DOHH2 (cell line): ENCODE measurements at regions not wholly inside any gene's neighbourhood (a gene's known extent, or its start where the extent isn't known, plus 50 kb on each side); places are given as distances from the start of the nearest gene placed in this dataset.

Experiments used
- H3F3A ChIP-seq: fragments of 200-600 bp; sonication (generic), shearing (Covaris generic); 2 replicates; pipeline ENCODE4 v1.6.0; 2016; ENCODE audit warnings: antibody characterized with exemption, mild to moderate bottlenecking; ENCODE audit not compliant: control insufficient read depth, insufficient read depth
- H3K27ac ChIP-seq: fragments of 200-600 bp; sonication (generic); 2 replicates; pipeline ENCODE4 v1.5.1; 2014; ENCODE audit warnings: low read depth, mild to moderate bottlenecking, low read length, moderate library complexity
- H3K27me3 ChIP-seq: fragments of 200-600 bp; sonication (generic); 2 replicates; pipeline ENCODE4 v1.6.1; 2014; ENCODE audit warnings: mild to moderate bottlenecking, low read length, mixed read lengths; ENCODE audit not compliant: control insufficient read depth
- H3K36me3 ChIP-seq: fragments of 200-600 bp; sonication (generic); 2 replicates; pipeline ENCODE4 v1.6.1; 2014; ENCODE audit warnings: mild to moderate bottlenecking, low read length, moderate library complexity, mixed read lengths; ENCODE audit not compliant: control insufficient read depth
- H3K4me1 ChIP-seq: fragments of 200-600 bp; sonication (generic); 2 replicates; pipeline ENCODE4 v1.6.1; 2014; ENCODE audit warnings: mild to moderate bottlenecking, low read length, mixed read lengths; ENCODE audit not compliant: control insufficient read depth
- H3K4me2 ChIP-seq: fragments of 200-600 bp; sonication (generic); 2 replicates; pipeline ENCODE4 v1.6.0; 2014; ENCODE audit warnings: mild to moderate bottlenecking, low read length, moderate library complexity
- H3K4me3 ChIP-seq: fragments of 200-600 bp; sonication (generic); 2 replicates; pipeline ENCODE4 v1.5.1; 2014; ENCODE audit warnings: mild to moderate bottlenecking, low read length, mixed read lengths
- H3K79me2 ChIP-seq: fragments of 200-600 bp; sonication (generic); 2 replicates; pipeline ENCODE4 v1.6.1; 2014; ENCODE audit warnings: mild to moderate bottlenecking, low read length, mixed read lengths; ENCODE audit not compliant: control insufficient read depth
- H3K9me2 ChIP-seq: fragments of 200-600 bp; sonication (generic); replicated peaks from 2 replicates; pipeline ENCODE4 v1.6.1; 2014; ENCODE audit warnings: mild to moderate bottlenecking, low read length, mixed read lengths; ENCODE audit not compliant: control insufficient read depth
- H3K9me3 ChIP-seq: fragments of 200-600 bp; sonication (generic); 2 replicates; pipeline ENCODE4 v1.6.1; 2014; ENCODE audit warnings: antibody characterized with exemption, low read length, mixed read lengths; ENCODE audit not compliant: control insufficient read depth, insufficient read depth
- H4K20me1 ChIP-seq: fragments of 200-600 bp; sonication (generic); 2 replicates; pipeline ENCODE4 v1.6.0; 2014; ENCODE audit warnings: low read depth, mild to moderate bottlenecking, antibody characterized with exemption, low read length, moderate library complexity; ENCODE audit not compliant: control insufficient read depth, insufficient read depth
- CTCF ChIP-seq: fragments of 200-600 bp; sonication (generic); IDR thresholded peaks from one replicate; pipeline ENCODE4 v1.5.1; 2014; ENCODE audit warnings: antibody characterized with exemption, mild to moderate bottlenecking, low read depth, low read length; ENCODE audit not compliant: poor library complexity, severe bottlenecking
- EZH2phosphoT487 ChIP-seq: fragments of 200-600 bp; sonication (generic); IDR thresholded peaks from 2 replicates; pipeline ENCODE4 v1.6.1; 2017; ENCODE audit warnings: borderline replicate concordance, mild to moderate bottlenecking, antibody characterized with exemption, low read length, moderate library complexity, mixed read lengths

DNA sequence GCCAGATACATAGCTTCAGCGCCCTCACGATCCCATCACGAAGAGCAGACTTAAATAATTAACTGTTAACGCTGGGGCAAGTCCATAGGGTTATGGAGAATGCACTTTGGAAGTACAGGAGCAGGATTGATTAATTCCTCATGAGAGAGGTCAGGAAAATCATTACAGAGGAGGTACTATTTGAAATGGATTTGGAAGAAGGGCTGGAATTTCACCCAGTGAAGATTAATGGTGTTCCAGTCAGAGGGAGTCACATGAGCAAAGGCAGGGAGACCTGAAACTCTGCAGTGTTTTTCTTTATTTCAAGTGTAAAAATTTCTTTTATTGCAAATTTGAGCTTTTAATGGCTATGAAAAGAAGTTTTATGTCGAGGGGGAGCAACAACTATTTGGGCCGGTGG is 329.8 kb upstream of the GRM7 start:
- Histone ChIP-seq H3K27me3 (no peaks in the 10 kb centered on the region), H4K20me1 (no peaks in the 10 kb centered on the region), H3K9me2 (no peaks in the 10 kb centered on the region), H3K27ac (no peak overlapping the region), H3K9me3 (no peaks in the 10 kb centered on the region), H3K4me3 (no peak overlapping the region), H3K4me2 (no peak overlapping the region), H3F3A (no peaks in the 10 kb centered on the region), H3K4me1 (no peaks in the 10 kb centered on the region), H3K36me3 (no peaks in the 10 kb centered on the region), H3K79me2 (no peaks in the 10 kb centered on the region)
- TF ChIP-seq EZH2phosphoT487 (no peak), CTCF (no peak)

DNA sequence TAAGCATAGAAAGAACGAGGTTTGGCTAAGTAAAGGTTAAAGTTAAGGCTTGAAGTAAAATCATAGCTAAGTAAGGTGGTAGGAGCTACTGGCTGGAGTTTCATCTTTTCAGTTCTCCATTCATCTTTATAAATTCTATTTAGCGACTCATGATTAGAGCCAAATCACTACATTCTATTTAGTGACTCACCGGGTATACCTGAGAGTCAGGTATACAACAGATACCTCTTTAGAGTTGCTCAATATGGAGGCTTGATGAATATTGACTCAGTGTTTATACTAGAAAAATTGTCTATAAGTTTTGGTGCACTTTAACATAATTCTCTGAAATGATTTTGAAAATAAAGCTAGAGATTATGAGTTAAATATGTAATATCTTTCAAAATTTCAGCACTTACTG is 328.8 kb upstream of the GRM7 start:
- H3K9me2 ChIP-seq: no peaks in the 10 kb centered on the region
- no peak overlapping the region for H3K27ac ChIP-seq
- no peaks in the 10 kb centered on the region for H3K4me1 ChIP-seq
- H3F3A ChIP-seq: no peaks in the 10 kb centered on the region
- TF ChIP-seq EZH2phosphoT487 (no peak), CTCF (no peak)
- no peaks in the 10 kb centered on the region for H3K9me3 ChIP-seq
- no peak overlapping the region for H3K4me3 ChIP-seq
- no peaks in the 10 kb centered on the region for H3K36me3 ChIP-seq
- H4K20me1 ChIP-seq: no peaks in the 10 kb centered on the region
- no peak overlapping the region for H3K4me2 ChIP-seq
- H3K27me3 ChIP-seq: no peaks in the 10 kb centered on the region
- no peaks in the 10 kb centered on the region for H3K79me2 ChIP-seq

GRCh38 chr3:6540981-6541380 is 319.9 kb upstream of the GRM7 start:
- no peaks in the 10 kb centered on the region for H3K27me3 ChIP-seq
- TF ChIP-seq EZH2phosphoT487 (no peak), CTCF (no peak)
- H3K9me3 ChIP-seq: no peaks in the 10 kb centered on the region
- H3F3A ChIP-seq: no peaks in the 10 kb centered on the region
- no peak overlapping the region for H3K4me2 ChIP-seq
- H3K79me2 ChIP-seq: no peaks in the 10 kb centered on the region
- H3K4me3 ChIP-seq: no peak overlapping the region
- H3K9me2 ChIP-seq: no peaks in the 10 kb centered on the region
- H3K27ac ChIP-seq: no peak overlapping the region
- H3K36me3 ChIP-seq: no peaks in the 10 kb centered on the region
- H4K20me1 ChIP-seq: no peaks in the 10 kb centered on the region
- H3K4me1 ChIP-seq: no peaks in the 10 kb centered on the region

DNA sequence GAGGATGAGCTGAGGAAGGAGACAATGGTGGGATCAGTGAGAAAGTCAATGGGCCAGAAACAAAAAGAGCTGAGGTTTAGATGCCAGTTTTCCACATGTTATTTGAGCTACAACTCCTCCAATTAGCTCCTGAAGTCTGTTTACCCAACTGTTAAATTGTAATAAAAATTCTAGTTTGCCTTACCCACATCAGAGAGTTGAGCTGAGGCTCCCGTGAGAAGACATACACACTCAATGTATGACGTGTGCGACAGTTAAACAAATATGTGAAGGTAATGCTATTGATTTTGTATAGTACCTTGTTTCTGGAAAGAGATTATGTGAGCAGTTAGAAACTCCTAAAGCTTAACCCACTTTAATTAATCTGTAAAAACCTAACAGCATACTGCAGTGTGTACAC is 318.1 kb upstream of the GRM7 start:
- no peak overlapping the region for H3K4me3 ChIP-seq
- no peaks in the 10 kb centered on the region for H3K27me3 ChIP-seq
- no peaks in the 10 kb centered on the region for H3F3A ChIP-seq
- no peaks in the 10 kb centered on the region for H3K9me3 ChIP-seq
- H3K4me1 ChIP-seq: no peaks in the 10 kb centered on the region
- H3K36me3 ChIP-seq: no peaks in the 10 kb centered on the region
- no peaks in the 10 kb centered on the region for H3K9me2 ChIP-seq
- no peaks in the 10 kb centered on the region for H4K20me1 ChIP-seq
- H3K4me2 ChIP-seq: no peak overlapping the region
- TF ChIP-seq CTCF (no peak), EZH2phosphoT487 (no peak)
- no peaks in the 10 kb centered on the region for H3K79me2 ChIP-seq
- H3K27ac ChIP-seq: no peak overlapping the region
